PC-9 (cell line): ENCODE measurements at regions not wholly inside any gene's neighbourhood (a gene's known extent, or its start where the extent isn't known, plus 50 kb on each side); places are given as distances from the start of the nearest gene placed in this dataset.

ENCODE experiments used
- EZH2 ChIP-seq: fragments of 200-600 bp; sonication (generic); IDR thresholded peaks from 2 replicates; pipeline ENCODE4 v1.8.0; 2017; ENCODE audit warnings: antibody characterized with exemption, low read depth
- TF ChIP-seq, protein P1 (sequence below): fragments of 200-600 bp; sonication (generic); conservative IDR thresholded peaks from 2 replicates; pipeline ENCODE4 v1.6.1; 2017; ENCODE audit warnings: mixed run types, antibody characterized with exemption, mild to moderate bottlenecking, moderate library complexity

- TF ChIP-seq, protein P1, sequence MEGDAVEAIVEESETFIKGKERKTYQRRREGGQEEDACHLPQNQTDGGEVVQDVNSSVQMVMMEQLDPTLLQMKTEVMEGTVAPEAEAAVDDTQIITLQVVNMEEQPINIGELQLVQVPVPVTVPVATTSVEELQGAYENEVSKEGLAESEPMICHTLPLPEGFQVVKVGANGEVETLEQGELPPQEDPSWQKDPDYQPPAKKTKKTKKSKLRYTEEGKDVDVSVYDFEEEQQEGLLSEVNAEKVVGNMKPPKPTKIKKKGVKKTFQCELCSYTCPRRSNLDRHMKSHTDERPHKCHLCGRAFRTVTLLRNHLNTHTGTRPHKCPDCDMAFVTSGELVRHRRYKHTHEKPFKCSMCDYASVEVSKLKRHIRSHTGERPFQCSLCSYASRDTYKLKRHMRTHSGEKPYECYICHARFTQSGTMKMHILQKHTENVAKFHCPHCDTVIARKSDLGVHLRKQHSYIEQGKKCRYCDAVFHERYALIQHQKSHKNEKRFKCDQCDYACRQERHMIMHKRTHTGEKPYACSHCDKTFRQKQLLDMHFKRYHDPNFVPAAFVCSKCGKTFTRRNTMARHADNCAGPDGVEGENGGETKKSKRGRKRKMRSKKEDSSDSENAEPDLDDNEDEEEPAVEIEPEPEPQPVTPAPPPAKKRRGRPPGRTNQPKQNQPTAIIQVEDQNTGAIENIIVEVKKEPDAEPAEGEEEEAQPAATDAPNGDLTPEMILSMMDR, result no peak
- TF ChIP-seq EZH2, result no peak
These were observed 448.3 kb downstream of the NTRK2 start for GRCh38 chr9:85117831-85118230.
